NK-92 treated with Interleukin-12 subunit alpha and Interleukin-12 subunit beta, amount 100 ng/mL, for 24 hours (cell line): ENCODE measurements at regions not wholly inside any gene's neighbourhood (a gene's known extent, or its start where the extent isn't known, plus 50 kb on each side); places are given as distances from the start of the nearest gene placed in this dataset.
"Not testable (repeated sequence)": the region's sequence is repeated elsewhere in the genome, so short reads cannot be mapped to it uniquely, and the experiment has no call there.

Experiments used
- DNase-seq: peaks from one replicate; lab custom pipeline; 2025; lab: John Stamatoyannopoulos, UW

GRCh38 chr3:194867270-194867983 lies 181.7 kb downstream of the FAM43A start:
- DNase-seq: no peak

GRCh38 chr3:194868831-194869230 lies 183.1 kb downstream of the FAM43A start:
- DNase-seq: no peak

GRCh38 chr3:194869482-194870169 lies 183.9 kb downstream of the FAM43A start:
- DNase-seq: no peak

GRCh38 chr3:194870394-194871110 lies 184.9 kb downstream of the FAM43A start:
- no peak for DNase-seq

GRCh38 chr3:194871143-194871863 lies 185.6 kb downstream of the FAM43A start:
- DNase-seq: no peak

GRCh38 chr3:194871864-194872668 lies 186.4 kb downstream of the FAM43A start:
- DNase-seq: no peak

GRCh38 chr3:194872669-194872977 lies 186.9 kb downstream of the FAM43A start:
- DNase-seq: no peak

GRCh38 chr3:194873474-194873873 lies 187.8 kb downstream of the FAM43A start:
- not testable (repeated sequence) for DNase-seq

GRCh38 chr3:194874206-194874605 lies 188.5 kb downstream of the FAM43A start:
- DNase-seq: no peak

GRCh38 chr3:194874783-194875182 lies 189.1 kb downstream of the FAM43A start:
- no peak for DNase-seq

GRCh38 chr3:194875581-194876402 lies 190.1 kb downstream of the FAM43A start:
- DNase-seq: no peak

- no peak for DNase-seq
These were observed 190.9 kb downstream of the FAM43A start for GRCh38 chr3:194876403-194877095.

GRCh38 chr3:194877291-194878119 lies 191.8 kb downstream of the FAM43A start:
- no peak for DNase-seq

GRCh38 chr3:194879126-194879877 lies 193.6 kb downstream of the FAM43A start:
- no peak for DNase-seq

GRCh38 chr3:194879991-194880939 lies 194.6 kb downstream of the FAM43A start:
- no peak for DNase-seq

- no peak for DNase-seq
These were observed 195.6 kb downstream of the FAM43A start for GRCh38 chr3:194880940-194881925.
